SHP77 (cell line): ENCODE measurements at regions not wholly inside any gene's neighbourhood (a gene's known extent, or its start where the extent isn't known, plus 50 kb on each side); places are given as distances from the start of the nearest gene placed in this dataset.
"Not testable (repeated sequence)": the region's sequence is repeated elsewhere in the genome, so short reads cannot be mapped to it uniquely, and the experiment has no call there.

Experiments used
- DNase-seq, 2 experiments: peaks; one replicate each; lab custom pipeline; 2025; lab: John Stamatoyannopoulos, UW

GRCh38 chrX:121298499-121298898 is 251.1 kb downstream of the GLUD2 start:
- DNase-seq, result no peak

- no peak for DNase-seq
Observed at GRCh38 chrX:121301356-121301755, 253.9 kb downstream of the GLUD2 start.

- DNase-seq, result no peak
Observed at GRCh38 chrX:121301822-121302221, 254.4 kb downstream of the GLUD2 start.

- no peak for DNase-seq
Observed at GRCh38 chrX:121307449-121307848, 260.0 kb downstream of the GLUD2 start.

GRCh38 chrX:121308276-121308805 is 260.9 kb downstream of the GLUD2 start:
- peak in 1 of 2 experiments; percentile 0 for DNase-seq

GRCh38 chrX:121310820-121311219 is 263.4 kb downstream of the GLUD2 start:
- DNase-seq, result no peak

GRCh38 chrX:121320441-121320840 is 273.0 kb downstream of the GLUD2 start:
- DNase-seq, result no peak

GRCh38 chrX:121322159-121322558 is 274.7 kb downstream of the GLUD2 start:
- no peak for DNase-seq

GRCh38 chrX:121323337-121323736 is 275.9 kb downstream of the GLUD2 start:
- DNase-seq, result no peak

- DNase-seq, result peak in 1 of 2 experiments; percentile 1
Observed at GRCh38 chrX:121333942-121334341, 286.5 kb downstream of the GLUD2 start.

GRCh38 chrX:121336831-121337421 is 289.5 kb downstream of the GLUD2 start:
- DNase-seq, result no peak

- no peak for DNase-seq
Observed at GRCh38 chrX:121337816-121338215, 290.4 kb downstream of the GLUD2 start.

- no peak for DNase-seq
Observed at GRCh38 chrX:121349263-121349662, 301.9 kb downstream of the GLUD2 start.

- peak; percentile 18 to 27 for DNase-seq
Observed at GRCh38 chrX:121356139-121356849, 308.9 kb downstream of the GLUD2 start.

GRCh38 chrX:121356850-121357171 is 309.4 kb downstream of the GLUD2 start:
- no peak for DNase-seq

- DNase-seq, result no peak
Observed at GRCh38 chrX:121360280-121360679, 312.9 kb downstream of the GLUD2 start.

- DNase-seq, result no peak
Observed at GRCh38 chrX:121365572-121366161, 318.3 kb downstream of the GLUD2 start.

- DNase-seq, result no peak
Observed at GRCh38 chrX:121374471-121374870, 327.1 kb downstream of the GLUD2 start.

GRCh38 chrX:121381915-121382314 is 334.5 kb downstream of the GLUD2 start:
- DNase-seq, result not testable (repeated sequence)

- DNase-seq, result no peak
Observed at GRCh38 chrX:121389976-121390714, 342.7 kb downstream of the GLUD2 start.

GRCh38 chrX:121405826-121406225 is 358.4 kb downstream of the GLUD2 start:
- no peak for DNase-seq

- DNase-seq, result no peak
Observed at GRCh38 chrX:121407627-121408026, 360.2 kb downstream of the GLUD2 start.

GRCh38 chrX:121431514-121431913 is 384.1 kb downstream of the GLUD2 start:
- not testable (repeated sequence) for DNase-seq
